ENCODE measurements at regions not wholly inside any gene's neighbourhood (a gene's known extent, or its start where the extent isn't known, plus 50 kb on each side); places are given as distances from the start of the nearest gene placed in this dataset.

GRCh38 chr9:73685786-73686185 is 534.1 kb downstream of the ANXA1 start:
- dilution Hi-C loops (cut with HindIII; ENCODE audit: low sequenced_read_pairs, unreplicated experiment) (no loop called here), in situ Hi-C loops (cut with MboI; ENCODE audit: low sequenced_read_pairs) (no loop called here)
- H3K27ac ChIP-seq (ENCODE audit: insufficient read depth, low read length), result no peak overlapping the region

More at GRCh38 chr9:73685786-73686185, 534.1 kb downstream of the ANXA1 start:
- Histone ChIP-seq H4K91ac (ENCODE audit: insufficient read depth, low read depth, low read length) (no peak overlapping the region), H3K36me3 (ENCODE audit: control insufficient read depth, insufficient read depth, low read length) (no peaks in the 10 kb centered on the region), H3K56ac (ENCODE audit: extremely low read depth, insufficient read depth, low read length) (no peak overlapping the region), H3K4me2 (ENCODE audit: low read depth, low read length) (no peak overlapping the region), H2AK5ac (ENCODE audit: low read depth, low read length) (no peak overlapping the region), H2AK9ac (replicated peaks; ENCODE audit: low read depth, low read length, poor library complexity) (no peak overlapping the region), H3K4me3 (ENCODE audit: insufficient read depth, low read depth, low read length) (no peak overlapping the region), H2BK20ac (ENCODE audit: low read depth, low read length) (no peak overlapping the region), H4K8ac (ENCODE audit: low read depth in 2 of 2, low read length in 2 of 2) (no peak overlapping the region), H2BK5ac (ENCODE audit: low read depth, low read length, poor library complexity, severe bottlenecking) (no peak overlapping the region), H3K27me3 (ENCODE audit: control insufficient read depth, insufficient read depth, low read length) (no peaks in the 10 kb centered on the region), H2AFZ (replicated peaks; ENCODE audit: low read length, poor library complexity) (no peak overlapping the region), H2BK15ac (ENCODE audit: low read depth, low read length) (no peak overlapping the region), H4K5ac (ENCODE audit: low read depth, low read length) (no peak overlapping the region), H2BK120ac (ENCODE audit: low read depth, low read length) (no peak overlapping the region), H3K23ac (ENCODE audit: low read depth, low read length) (no peak overlapping the region), H4K20me1 (ENCODE audit: insufficient read depth, low read length) (no peaks in the 10 kb centered on the region), H3K18ac (ENCODE audit: low read depth, low read length) (no peak overlapping the region), H3K4me1 (ENCODE audit: control insufficient read depth, insufficient read depth, low read length) (no peaks in the 10 kb centered on the region), H3K9me1 (ENCODE audit: insufficient read depth, low read length) (no peaks in the 10 kb centered on the region), H3K9ac (ENCODE audit: low read depth, low read length) (no peak overlapping the region), H3K14ac (replicated peaks; ENCODE audit: low read depth, low read length) (no peak overlapping the region), H3K9me3 (ENCODE audit: control insufficient read depth, insufficient read depth, low read length) (peaks cover 7% of the 10 kb centered on the region), H3K4ac (ENCODE audit: low read depth, low read length) (no peak overlapping the region), H3K79me1 (ENCODE audit: low read depth in 1 of 2, low read length in 2 of 2) (no peaks in the 10 kb centered on the region)
- POLR2A ChIA-PET (ENCODE audit: unreplicated experiment), result no interaction called here
- intact Hi-C loops (cut with micrococcal nuclease), result loop anchor here (10.0 kb wide), 1 partner anchor 229 kb away; no protein-coding TSS in a partner anchor
- ATAC-seq (ENCODE audit: low read depth) (no peak), DNase-seq (no peak)
- no TSS peak for BruUV-seq (replicated peaks)
- CTCF ChIA-PET, result no interaction called here
- whole genome bisulfite sequencing, 2 experiments (ENCODE audit: extremely low coverage in 2 of 2, insufficient read length in 1 of 2), result no CpG with 5 or more reads among the region's 3 CpGs
- TF ChIP-seq MAFK (IDR thresholded peaks at IDR 0.05; ENCODE audit: low read depth, low read length), result no peak
- no peak for TF ChIP-seq NFE2L2 (IDR thresholded peaks at IDR 0.05; ENCODE audit: low read depth, low read length)
- no peak for TF ChIP-seq POLR2A (IDR thresholded peaks at IDR 0.05; ENCODE audit: low read depth, low read length)
- no peak for TF ChIP-seq MXI1 (IDR thresholded peaks at IDR 0.05; ENCODE audit: borderline replicate concordance, low read depth, low read length)
- TF ChIP-seq CEBPB (IDR thresholded peaks at IDR 0.05; ENCODE audit: low read depth, low read length), result no peak
- TF ChIP-seq USF2 (IDR thresholded peaks at IDR 0.05; ENCODE audit: low read depth, low read length), result no peak
- no peak for TF ChIP-seq RFX5 (IDR thresholded peaks at IDR 0.05; ENCODE audit: low read depth, low read length)
- TF ChIP-seq, protein P1, sequence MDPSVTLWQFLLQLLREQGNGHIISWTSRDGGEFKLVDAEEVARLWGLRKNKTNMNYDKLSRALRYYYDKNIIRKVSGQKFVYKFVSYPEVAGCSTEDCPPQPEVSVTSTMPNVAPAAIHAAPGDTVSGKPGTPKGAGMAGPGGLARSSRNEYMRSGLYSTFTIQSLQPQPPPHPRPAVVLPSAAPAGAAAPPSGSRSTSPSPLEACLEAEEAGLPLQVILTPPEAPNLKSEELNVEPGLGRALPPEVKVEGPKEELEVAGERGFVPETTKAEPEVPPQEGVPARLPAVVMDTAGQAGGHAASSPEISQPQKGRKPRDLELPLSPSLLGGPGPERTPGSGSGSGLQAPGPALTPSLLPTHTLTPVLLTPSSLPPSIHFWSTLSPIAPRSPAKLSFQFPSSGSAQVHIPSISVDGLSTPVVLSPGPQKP (IDR thresholded peaks at IDR 0.05; ENCODE audit: borderline replicate concordance, low read depth, low read length), result no peak
- no peak for TF ChIP-seq RAD21 (IDR thresholded peaks at IDR 0.05; ENCODE audit: low read length)

Measured in IMR-90 (cell line).